Ovary (tissue), 7 donors: ENCODE measurements at regions not wholly inside any gene's neighbourhood (a gene's known extent, or its start where the extent isn't known, plus 50 kb on each side); places are given as distances from the start of the nearest gene placed in this dataset.
"Not testable (repeated sequence)": the region's sequence is repeated elsewhere in the genome, so short reads cannot be mapped to it uniquely, and the experiment has no call there.

Experiments
- DNase-seq, 5 donors: peaks; one replicate each; pipeline ENCODE4 v3.0.0-alpha.2; 2019 to 2020
- H3K27ac ChIP-seq, 2 donors: fragments of 200-600 bp; one replicate each; pipeline versions ENCODE4 v1.5.1 to v1.8.0; 2019 to 2022
- H3K27me3 ChIP-seq: fragments of 200-600 bp; one replicate; pipeline ENCODE4 v1.8.0; 2022
- H3K36me3 ChIP-seq: fragments of 200-600 bp; sonication (generic); one replicate; pipeline ENCODE4 v1.5.1; 2019
- H3K4me1 ChIP-seq: one replicate; pipeline ENCODE4 v1.8.1; 2013; ENCODE audit warnings: mild to moderate bottlenecking, moderate library complexity; ENCODE audit not compliant: insufficient read depth
- H3K4me3 ChIP-seq: fragments of 200-600 bp; sonication (generic); one replicate; pipeline ENCODE4 v1.5.1; 2017
- H3K9me3 ChIP-seq, 2 donors: fragments of 200-600 bp in 1 of 2; sonication (generic) in 1 of 2; one replicate each; pipeline versions ENCODE4 v1.5.1 to v1.8.1; 2013 to 2019; ENCODE audit warnings: mild to moderate bottlenecking in 1 of 2, moderate library complexity in 1 of 2
- EP300 ChIP-seq: sonication (generic); formaldehyde crosslinking; IDR thresholded peaks from one replicate; pipeline ENCODE4 v1.6.1; 2017; ENCODE audit warnings: antibody characterized with exemption
- POLR2A ChIP-seq: fragments of 450-650 bp; IDR thresholded peaks from one replicate; pipeline ENCODE4 v1.6.1; 2017; ENCODE audit warnings: antibody characterized with exemption, mild to moderate bottlenecking, moderate library complexity
- WGBS, 3 donors: extraction: QIAGEN DNeasy Blood & Tissue Kit in 1 of 3; methylation state at CpG; one replicate each; pipeline versions ENCODE4 v1.1.5 to v1.1.7; 2013 to 2017; 5-methylcytosine and 5-hydroxymethylcytosine counted together
- intact Hi-C, 4 donors: fragments of 100-400 bp; cut with DNase I; formaldehyde crosslinking; loops; one replicate each; pipeline versions ENCODE4 v1.11.0 to v1.15.1; 2022 to 2023
- TF ChIP-seq, protein P1 (sequence below), 3 donors: fragments of 450-650 bp in 2 of 3; fragments of 200-600 bp in 1 of 3; IDR thresholded peaks; one replicate each; pipeline versions ENCODE4 v1.5.1 to v1.8.0; 2016 to 2022; ENCODE audit warnings: antibody characterized with exemption in 3 of 3, mild to moderate bottlenecking in 1 of 3
- donor health status: DM: no; HTN: no; CAD: no; lungs with moderate emphysema.
- donor health status: DM: no; HTN: no; CAD: no.
- donor health status: Bipolar disorder and iron deficiency.
- donor health status: DM: no; HTN: no; CAD: no.
- donor health status: DM: yes; HTN: yes; CAD: no.

DNA sequence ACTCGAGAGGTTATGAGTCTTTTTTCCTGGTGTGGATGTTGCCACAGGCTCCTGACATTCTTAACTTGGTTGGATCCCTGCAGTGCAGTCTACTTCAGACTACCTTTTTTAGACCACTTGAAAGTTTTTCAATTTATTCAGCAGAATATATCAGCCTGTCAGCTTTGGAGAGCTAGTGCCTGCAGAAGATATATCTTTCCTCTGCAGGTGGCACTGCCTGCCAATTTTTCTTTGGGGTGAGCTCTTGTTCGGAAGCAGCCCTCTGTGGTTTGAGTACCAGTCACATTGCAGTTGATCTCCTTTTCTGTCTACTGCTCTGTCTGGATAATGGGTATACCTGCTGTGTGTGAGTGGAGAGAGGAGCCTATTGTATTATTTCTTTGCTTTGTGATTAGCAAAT, 730.4 kb downstream of the PRIM2 start:
- whole genome bisulfite sequencing, 3 donors, result 51 to 58% (median 56%) methylated on average over 2 of the region's 2 CpGs
- intact Hi-C loops, result not testable (repeated sequence)

DNA sequence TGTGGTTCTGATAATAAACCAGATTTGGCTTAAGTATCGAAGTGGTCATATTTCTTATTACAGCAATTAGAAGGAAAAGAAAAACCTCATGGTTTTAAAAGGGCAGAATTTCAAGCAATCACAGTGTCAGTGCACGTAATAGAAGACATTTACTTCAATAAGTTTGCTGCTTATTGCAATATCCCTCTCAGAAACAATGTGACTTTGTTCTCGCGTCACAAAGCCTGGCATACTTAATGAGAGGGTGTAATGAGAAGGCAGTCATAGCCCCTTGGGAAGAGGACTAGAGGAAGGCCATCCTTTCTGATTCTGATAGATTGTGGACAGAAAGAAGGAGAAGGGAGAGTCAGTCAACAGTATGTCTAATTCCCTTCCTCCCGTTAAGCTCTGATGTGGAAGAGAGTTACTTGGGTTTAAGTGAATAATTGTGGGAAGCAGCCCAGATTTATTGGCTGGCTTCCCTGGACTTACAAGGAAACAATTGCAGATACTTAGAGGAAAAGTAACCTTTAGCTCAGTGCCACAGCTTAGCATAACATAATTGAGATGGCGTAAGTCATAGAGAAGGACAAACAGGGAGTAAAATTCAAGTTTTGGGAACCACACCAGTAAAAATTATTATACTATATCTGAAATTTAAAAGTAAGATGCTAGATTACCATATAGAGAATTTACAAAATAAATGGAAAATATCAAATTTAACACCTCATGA, 738.2 kb downstream of the PRIM2 start:
- H3K36me3 ChIP-seq, H3K27me3 ChIP-seq, H3K27ac ChIP-seq, H3K4me3 ChIP-seq, H3K9me3 ChIP-seq, intact Hi-C loops, DNase-seq, H3K4me1 ChIP-seq: not testable (repeated sequence)
- 83 to 93% (median 86%) methylated on average over 4 to 5 of the region's 6 CpGs for WGBS, 3 donors

More for the DNA sequence above, 730.4 kb downstream of the PRIM2 start:
- H3K9me3 ChIP-seq, H3K4me1 ChIP-seq, DNase-seq, H3K27me3 ChIP-seq, H3K4me3 ChIP-seq, H3K27ac ChIP-seq, H3K36me3 ChIP-seq: not testable (repeated sequence)

DNA sequence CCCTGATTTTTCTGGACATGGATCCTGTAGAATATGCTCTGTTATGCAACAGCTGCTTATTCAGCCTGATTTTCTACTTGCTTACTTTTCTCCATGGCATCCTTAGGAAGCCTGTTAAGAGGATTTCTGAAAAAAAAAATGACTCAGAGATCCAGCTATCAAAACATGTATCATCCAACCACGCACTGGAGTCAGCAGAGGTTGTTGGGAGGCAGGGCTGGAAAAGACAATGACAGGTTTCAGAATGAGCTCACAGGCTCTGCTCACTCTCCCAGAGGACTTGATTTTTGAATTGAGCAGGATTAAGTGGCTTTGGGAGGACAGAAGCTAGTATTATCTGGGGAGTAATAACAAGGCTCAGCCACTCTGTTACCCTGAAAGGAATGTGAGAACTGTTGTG, 742.3 kb downstream of the PRIM2 start:
- H3K27ac ChIP-seq, H3K27me3 ChIP-seq, H3K4me3 ChIP-seq, H3K9me3 ChIP-seq, H3K36me3 ChIP-seq, intact Hi-C loops, H3K4me1 ChIP-seq, DNase-seq: not testable (repeated sequence)
- 0 to 26% (median 4%) methylated on average over 1 of the region's 1 CpG for WGBS, 3 donors

DNA sequence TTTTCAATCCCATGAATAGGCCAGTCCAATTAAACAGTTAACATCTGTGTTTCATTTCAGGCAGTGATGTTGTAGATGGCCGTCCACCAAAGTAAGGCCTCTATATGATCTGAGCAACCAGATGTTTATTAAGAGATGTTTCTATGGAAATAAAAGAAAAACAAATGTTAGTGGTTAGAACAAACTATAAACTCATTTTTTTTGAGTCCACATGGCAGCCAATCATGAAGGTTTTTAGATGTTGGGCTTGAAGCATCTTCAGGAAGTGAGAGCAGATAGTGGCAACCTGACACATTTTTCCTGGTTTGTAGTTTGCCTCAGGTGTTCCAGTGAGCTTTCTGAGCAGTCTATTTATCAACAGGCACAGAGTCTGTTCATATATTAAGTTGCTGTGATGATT, 746.1 kb downstream of the PRIM2 start:
- H3K27ac ChIP-seq, H3K27me3 ChIP-seq, H3K9me3 ChIP-seq, DNase-seq, H3K4me3 ChIP-seq, H3K36me3 ChIP-seq, H3K4me1 ChIP-seq, intact Hi-C loops: not testable (repeated sequence)
- WGBS, 3 donors, result 69 to 94% (median 80%) methylated on average over 1 of the region's 1 CpG

DNA sequence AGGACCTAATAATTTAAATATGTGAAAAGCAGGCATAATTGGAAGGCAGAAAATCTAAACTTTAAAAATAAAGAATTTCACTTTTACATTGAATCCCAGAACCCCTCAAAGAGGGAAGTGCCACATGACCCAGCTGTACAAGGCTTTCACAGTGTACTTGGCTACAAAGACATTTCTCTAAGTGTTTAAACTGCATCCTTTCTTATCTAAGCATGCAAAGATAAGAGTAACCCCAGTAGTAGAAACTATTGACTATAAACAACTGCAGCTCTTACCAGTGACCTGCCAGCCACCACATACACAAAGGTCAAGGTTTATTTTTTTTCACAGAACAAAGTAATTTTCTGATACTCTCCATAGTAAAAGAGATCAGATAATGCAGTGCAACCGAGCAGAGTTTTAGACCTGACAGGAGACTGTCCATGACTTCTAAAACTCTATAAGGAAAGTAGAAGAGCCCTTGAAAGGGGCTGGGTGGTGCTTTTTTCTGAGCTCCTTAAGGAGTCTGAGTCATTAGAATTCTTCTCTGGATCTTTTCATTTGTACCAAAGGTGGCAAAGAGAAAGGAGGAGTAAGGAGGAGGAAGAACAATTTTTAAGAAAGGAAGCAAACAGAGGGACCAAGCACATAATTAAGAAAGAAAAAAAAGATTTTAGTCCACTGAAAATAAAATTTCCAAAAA, 750.6 kb downstream of the PRIM2 start:
- WGBS, 3 donors, result 4 to 15% (median 14%) methylated on average over 1 of the region's 1 CpG
- DNase-seq, intact Hi-C loops, H3K27me3 ChIP-seq, H3K4me3 ChIP-seq, H3K36me3 ChIP-seq, H3K9me3 ChIP-seq, H3K4me1 ChIP-seq, H3K27ac ChIP-seq: not testable (repeated sequence)

- Histone ChIP-seq H3K4me3 (no peak overlapping the region), H3K9me3 (no peaks in the 10 kb centered on the region), H3K36me3 (no peaks in the 10 kb centered on the region), H3K4me1 (no peaks in the 10 kb centered on the region), H3K27ac (no peak overlapping the region), H3K27me3 (no peaks in the 10 kb centered on the region)
- 95 to 96% (median 96%) methylated on average over 23 of the region's 23 CpGs for WGBS, 3 donors
- intact Hi-C loops, result no loop called here
- no peak for DNase-seq
- TF ChIP-seq POLR2A (no peak), EP300 (no peak)
- TF ChIP-seq, protein P1, sequence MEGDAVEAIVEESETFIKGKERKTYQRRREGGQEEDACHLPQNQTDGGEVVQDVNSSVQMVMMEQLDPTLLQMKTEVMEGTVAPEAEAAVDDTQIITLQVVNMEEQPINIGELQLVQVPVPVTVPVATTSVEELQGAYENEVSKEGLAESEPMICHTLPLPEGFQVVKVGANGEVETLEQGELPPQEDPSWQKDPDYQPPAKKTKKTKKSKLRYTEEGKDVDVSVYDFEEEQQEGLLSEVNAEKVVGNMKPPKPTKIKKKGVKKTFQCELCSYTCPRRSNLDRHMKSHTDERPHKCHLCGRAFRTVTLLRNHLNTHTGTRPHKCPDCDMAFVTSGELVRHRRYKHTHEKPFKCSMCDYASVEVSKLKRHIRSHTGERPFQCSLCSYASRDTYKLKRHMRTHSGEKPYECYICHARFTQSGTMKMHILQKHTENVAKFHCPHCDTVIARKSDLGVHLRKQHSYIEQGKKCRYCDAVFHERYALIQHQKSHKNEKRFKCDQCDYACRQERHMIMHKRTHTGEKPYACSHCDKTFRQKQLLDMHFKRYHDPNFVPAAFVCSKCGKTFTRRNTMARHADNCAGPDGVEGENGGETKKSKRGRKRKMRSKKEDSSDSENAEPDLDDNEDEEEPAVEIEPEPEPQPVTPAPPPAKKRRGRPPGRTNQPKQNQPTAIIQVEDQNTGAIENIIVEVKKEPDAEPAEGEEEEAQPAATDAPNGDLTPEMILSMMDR (IDR thresholded peaks at IDR 0.05), result no peak
Measured at GRCh38 chr6:58073263-58073662, 755.8 kb downstream of the PRIM2 start.

DNA sequence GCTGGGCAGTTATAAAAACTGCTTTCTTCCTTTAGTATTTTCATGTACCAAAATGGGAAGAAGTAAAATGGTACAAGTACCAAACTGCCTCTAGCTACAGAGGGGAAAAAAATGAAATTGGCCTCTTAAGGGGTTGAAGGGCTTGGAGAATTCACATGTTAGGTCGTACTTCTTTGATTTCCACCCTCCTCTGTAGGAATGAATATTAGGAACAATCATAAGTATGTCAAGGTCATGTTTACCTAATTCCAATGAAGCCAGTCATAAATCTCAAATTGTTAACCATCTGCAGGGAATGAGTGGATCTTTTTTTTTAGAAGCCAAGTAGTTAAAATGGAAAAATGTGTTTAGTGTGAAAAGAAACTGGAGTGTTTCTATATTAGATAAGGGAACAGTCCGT, 772.6 kb downstream of the PRIM2 start:
- H3K36me3 ChIP-seq, H3K27me3 ChIP-seq, H3K9me3 ChIP-seq, H3K27ac ChIP-seq, DNase-seq, H3K4me1 ChIP-seq, H3K4me3 ChIP-seq, intact Hi-C loops: not testable (repeated sequence)
- WGBS, 3 donors, result 2 to 16% (median 2%) methylated on average over 2 of the region's 2 CpGs

DNA sequence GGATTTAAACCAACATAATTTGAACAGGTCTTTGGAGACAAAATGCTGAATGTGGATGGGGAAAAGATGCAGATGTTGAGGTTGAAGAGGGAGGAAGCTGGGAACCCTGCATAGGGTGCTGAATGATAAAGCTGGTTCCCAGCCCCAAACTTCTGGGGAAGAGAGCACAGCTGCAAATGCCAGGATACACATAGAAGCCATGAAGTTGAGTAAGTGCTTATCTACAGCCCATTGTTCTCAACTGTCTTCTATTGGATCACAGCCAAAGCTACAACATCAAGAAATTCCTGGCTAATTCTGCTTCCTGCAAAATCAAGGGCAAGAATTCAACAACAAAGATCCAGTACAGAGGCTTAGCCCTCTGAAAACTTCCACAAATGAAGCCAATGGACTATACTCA, 779.8 kb downstream of the PRIM2 start:
- H3K4me1 ChIP-seq, H3K9me3 ChIP-seq, H3K27ac ChIP-seq, intact Hi-C loops, H3K4me3 ChIP-seq, H3K27me3 ChIP-seq, H3K36me3 ChIP-seq, DNase-seq: not testable (repeated sequence)
